Testis (tissue), 2 donors: ENCODE measurements at regions not wholly inside any gene's neighbourhood (a gene's known extent, or its start where the extent isn't known, plus 50 kb on each side); places are given as distances from the start of the nearest gene placed in this dataset.

ENCODE experiments used
- POLR2A ChIP-seq: fragments of 450-650 bp; IDR thresholded peaks from one replicate; pipeline ENCODE4 v1.6.1; 2017; ENCODE audit warnings: antibody characterized with exemption, mild to moderate bottlenecking, moderate library complexity
- TF ChIP-seq, protein P1 (sequence below), 3 experiments: fragments of 450-650 bp in 2 of 3; fragments of 200-600 bp in 1 of 3; sonication (generic) in 1 of 3; IDR thresholded peaks; one replicate each; pipeline ENCODE4 v1.5.1; 2016 to 2019; ENCODE audit warnings: antibody characterized with exemption in 3 of 3, mild to moderate bottlenecking in 2 of 3, moderate library complexity in 1 of 3

DNA sequence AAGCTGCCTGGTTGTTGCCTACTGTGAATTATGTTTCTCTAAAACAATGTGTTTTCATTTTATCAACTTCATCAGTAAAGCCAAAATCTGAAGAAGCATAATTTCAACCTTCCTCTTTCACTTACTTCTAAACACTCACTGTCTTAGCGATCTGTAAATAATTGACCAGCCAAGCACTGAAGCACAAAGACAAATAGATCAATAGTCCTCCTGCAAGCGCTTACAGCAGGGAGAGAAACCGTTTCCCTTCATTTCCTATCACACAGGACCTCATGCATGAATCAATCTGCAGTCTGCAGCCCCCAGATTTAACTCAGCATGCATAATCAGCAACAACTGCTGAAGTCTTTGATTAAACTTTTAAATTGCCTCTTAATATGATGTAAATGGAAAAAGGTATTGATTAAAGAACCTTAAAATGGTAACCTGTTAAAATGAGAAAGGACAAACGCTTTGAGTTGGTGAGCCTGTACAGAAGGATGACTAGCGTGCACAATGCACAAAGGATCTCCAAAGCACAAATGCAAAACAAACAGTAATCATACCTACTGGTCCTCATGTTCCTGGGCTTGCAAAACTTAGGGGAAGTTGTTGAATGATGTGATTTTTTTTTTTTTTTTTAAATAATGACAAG lies 370.2 kb upstream of the ZNF385D start:
- TF ChIP-seq, protein P1, sequence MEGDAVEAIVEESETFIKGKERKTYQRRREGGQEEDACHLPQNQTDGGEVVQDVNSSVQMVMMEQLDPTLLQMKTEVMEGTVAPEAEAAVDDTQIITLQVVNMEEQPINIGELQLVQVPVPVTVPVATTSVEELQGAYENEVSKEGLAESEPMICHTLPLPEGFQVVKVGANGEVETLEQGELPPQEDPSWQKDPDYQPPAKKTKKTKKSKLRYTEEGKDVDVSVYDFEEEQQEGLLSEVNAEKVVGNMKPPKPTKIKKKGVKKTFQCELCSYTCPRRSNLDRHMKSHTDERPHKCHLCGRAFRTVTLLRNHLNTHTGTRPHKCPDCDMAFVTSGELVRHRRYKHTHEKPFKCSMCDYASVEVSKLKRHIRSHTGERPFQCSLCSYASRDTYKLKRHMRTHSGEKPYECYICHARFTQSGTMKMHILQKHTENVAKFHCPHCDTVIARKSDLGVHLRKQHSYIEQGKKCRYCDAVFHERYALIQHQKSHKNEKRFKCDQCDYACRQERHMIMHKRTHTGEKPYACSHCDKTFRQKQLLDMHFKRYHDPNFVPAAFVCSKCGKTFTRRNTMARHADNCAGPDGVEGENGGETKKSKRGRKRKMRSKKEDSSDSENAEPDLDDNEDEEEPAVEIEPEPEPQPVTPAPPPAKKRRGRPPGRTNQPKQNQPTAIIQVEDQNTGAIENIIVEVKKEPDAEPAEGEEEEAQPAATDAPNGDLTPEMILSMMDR (IDR thresholded peaks at IDR 0.05) = no peak
- no peak for TF ChIP-seq POLR2A
